Subcutaneous abdominal adipose tissue (tissue), 5 donors: ENCODE measurements at regions not wholly inside any gene's neighbourhood (a gene's known extent, or its start where the extent isn't known, plus 50 kb on each side); places are given as distances from the start of the nearest gene placed in this dataset.
"Not testable (repeated sequence)": the region's sequence is repeated elsewhere in the genome, so short reads cannot be mapped to it uniquely, and the experiment has no call there.

Experiments used
- H3K27ac ChIP-seq: one replicate; pipeline ENCODE4 v1.7.0; 2013; ENCODE audit warnings: low read depth, mild to moderate bottlenecking, inconsistent platforms, low read length, moderate library complexity
- H3K27me3 ChIP-seq, 5 donors: one replicate each; pipeline ENCODE4 v1.7.0; 2013; ENCODE audit warnings: low read length in 5 of 5, inconsistent platforms in 1 of 5; ENCODE audit not compliant: control insufficient read depth in 5 of 5, insufficient read depth in 4 of 5
- H3K36me3 ChIP-seq, 5 donors: one replicate each; pipeline ENCODE4 v1.7.0; 2013; ENCODE audit warnings: low read length in 5 of 5; ENCODE audit not compliant: control insufficient read depth in 5 of 5, insufficient read depth in 5 of 5
- H3K4me1 ChIP-seq, 5 donors: one replicate each; pipeline ENCODE4 v1.7.0; 2013; ENCODE audit warnings: low read length in 5 of 5, mild to moderate bottlenecking in 3 of 5, moderate library complexity in 1 of 5; ENCODE audit not compliant: control insufficient read depth in 5 of 5, insufficient read depth in 5 of 5
- H3K4me3 ChIP-seq, 5 donors: one replicate each; pipeline ENCODE4 v1.7.0; 2013; ENCODE audit warnings: low read length in 5 of 5, low read depth in 1 of 5
- H3K9ac ChIP-seq, 5 donors: one replicate each; pipeline ENCODE4 v1.7.0; 2013; ENCODE audit warnings: low read length in 5 of 5, mild to moderate bottlenecking in 4 of 5, moderate library complexity in 3 of 5
- H3K9me3 ChIP-seq, 5 donors: one replicate each; pipeline ENCODE4 v1.7.0; 2013; ENCODE audit warnings: low read length in 5 of 5; ENCODE audit not compliant: control insufficient read depth in 5 of 5
- donor health status: healthy.
- donor health status: healthy.
- donor health status: healthy.
- donor health status: healthy.
- donor health status: healthy.

DNA sequence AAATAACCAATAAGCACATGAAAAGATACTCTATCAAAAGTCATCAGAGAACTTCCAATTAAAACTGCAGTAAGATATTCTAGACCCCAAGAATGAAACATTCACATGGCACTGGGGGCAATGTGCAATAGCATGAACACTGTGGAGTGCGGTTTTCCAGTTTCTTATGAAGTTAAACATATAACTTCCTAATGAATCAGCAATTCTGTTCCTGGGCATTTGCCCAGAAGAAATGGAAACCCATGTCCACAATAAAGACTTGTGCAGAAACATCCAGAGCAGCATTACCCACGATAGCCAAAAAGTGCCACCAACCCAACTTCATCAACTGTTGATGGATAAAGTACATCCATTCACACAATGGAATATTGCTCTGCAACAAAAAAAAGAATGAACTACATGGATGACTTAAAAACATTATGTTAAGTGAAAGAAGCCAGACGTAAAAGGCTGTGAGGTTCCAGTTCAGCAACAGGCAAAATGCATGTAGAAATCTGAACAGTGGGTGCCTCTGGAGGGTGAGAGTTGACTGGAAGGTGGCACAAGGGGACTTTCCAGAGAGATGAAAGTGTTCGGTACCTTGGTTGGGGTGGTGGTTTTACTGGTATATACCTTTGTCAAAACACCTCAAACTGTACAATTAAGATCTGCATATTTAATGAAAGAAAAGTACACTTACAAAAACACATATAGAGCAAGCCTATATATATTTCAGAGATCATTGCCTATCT lies 207.2 kb upstream of the ECI2 start:
- Histone ChIP-seq H3K4me3 (no peak overlapping the region), H3K9ac (no peak overlapping the region), H3K4me1 (no peaks in the 10 kb centered on the region), H3K27ac (no peak overlapping the region), H3K27me3 (no peaks in the 10 kb centered on the region), H3K36me3 (no peaks in the 10 kb centered on the region), H3K9me3 (no peaks in the 10 kb centered on the region)

DNA sequence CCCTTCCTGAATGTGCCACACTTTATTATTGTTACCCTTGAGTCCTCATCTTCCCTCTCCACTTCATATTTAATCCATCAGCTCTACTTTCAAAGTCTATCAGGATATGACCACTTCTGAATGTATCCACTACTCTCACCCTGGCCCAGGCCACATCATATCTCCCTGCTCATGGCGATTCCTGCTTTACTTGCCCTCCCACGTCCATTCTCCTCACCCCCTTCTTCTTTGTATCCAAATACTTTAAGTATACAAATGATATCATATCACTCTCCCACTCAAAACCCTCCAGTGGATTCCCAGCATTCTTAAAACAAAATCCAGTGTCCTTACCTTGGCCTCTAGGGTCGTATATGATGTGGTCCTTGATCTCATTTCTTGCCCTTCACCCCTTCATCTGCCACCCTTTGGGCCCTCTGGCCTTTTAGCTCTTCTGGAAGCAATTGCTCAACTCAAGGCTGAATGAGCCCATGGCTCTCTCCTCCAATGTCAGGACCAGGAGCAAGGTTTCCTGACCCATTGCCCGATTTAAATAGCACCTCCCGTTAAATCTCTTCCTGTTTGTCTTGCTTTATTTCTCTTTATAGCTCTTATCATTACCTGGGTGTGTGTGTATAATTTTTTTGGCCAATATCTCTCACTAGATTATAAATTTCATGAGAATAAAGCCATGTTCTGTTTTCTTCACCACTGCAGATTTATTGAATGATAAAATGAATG lies 205.9 kb upstream of the ECI2 start:
- no peaks in the 10 kb centered on the region for H3K4me1 ChIP-seq
- H3K27ac ChIP-seq: no peak overlapping the region
- H3K27me3 ChIP-seq: no peaks in the 10 kb centered on the region
- H3K9me3 ChIP-seq: no peaks in the 10 kb centered on the region
- no peak overlapping the region for H3K4me3 ChIP-seq
- H3K36me3 ChIP-seq: no peaks in the 10 kb centered on the region
- no peak overlapping the region for H3K9ac ChIP-seq

DNA sequence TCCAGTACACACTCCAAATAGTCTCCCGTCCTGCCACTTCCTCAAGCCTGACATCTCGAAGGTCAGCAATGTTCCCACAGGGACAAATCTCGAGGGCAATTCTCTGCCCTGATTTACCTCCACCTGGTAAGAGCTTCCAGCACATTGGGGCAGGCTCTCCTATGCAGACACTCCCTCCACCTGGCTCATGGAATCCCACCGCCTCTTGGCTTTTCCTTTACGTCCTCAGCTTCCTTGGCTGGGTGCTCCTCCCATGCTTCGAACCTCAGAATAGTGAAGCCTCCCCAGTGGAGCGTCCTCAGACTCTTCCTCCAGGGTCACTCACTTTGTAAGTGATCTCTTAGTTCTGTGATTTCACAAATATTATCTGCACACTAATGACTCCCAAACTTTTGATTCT lies 205.2 kb upstream of the ECI2 start:
- Histone ChIP-seq H3K9ac (no peak overlapping the region), H3K27me3 (no peaks in the 10 kb centered on the region), H3K4me3 (no peak overlapping the region), H3K9me3 (no peaks in the 10 kb centered on the region), H3K4me1 (no peaks in the 10 kb centered on the region), H3K27ac (no peak overlapping the region), H3K36me3 (no peaks in the 10 kb centered on the region)

DNA sequence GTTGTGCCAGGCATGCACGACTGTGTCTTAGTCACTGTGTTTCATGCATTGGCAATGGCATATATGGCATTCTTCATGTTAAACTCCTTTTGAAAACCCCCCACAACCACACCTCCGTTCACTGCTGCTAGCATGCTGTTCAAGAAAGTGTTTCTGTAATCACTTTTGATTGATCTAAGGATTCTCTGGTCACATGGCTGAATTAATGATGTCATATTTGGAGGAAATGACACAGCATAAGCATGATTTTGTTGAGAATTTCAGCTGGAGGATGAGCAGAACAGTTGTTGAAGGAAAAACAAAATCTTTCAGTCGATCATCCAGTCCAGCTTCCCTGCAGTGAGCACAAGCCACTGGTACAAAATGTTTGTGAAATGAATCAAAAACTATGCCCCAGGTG lies 203.5 kb upstream of the ECI2 start:
- H3K36me3 ChIP-seq: no peaks in the 10 kb centered on the region
- H3K9me3 ChIP-seq: no peaks in the 10 kb centered on the region
- H3K27me3 ChIP-seq: no peaks in the 10 kb centered on the region
- H3K27ac ChIP-seq: no peak overlapping the region
- H3K4me3 ChIP-seq: no peak overlapping the region
- H3K9ac ChIP-seq: no peak overlapping the region
- no peaks in the 10 kb centered on the region for H3K4me1 ChIP-seq

DNA sequence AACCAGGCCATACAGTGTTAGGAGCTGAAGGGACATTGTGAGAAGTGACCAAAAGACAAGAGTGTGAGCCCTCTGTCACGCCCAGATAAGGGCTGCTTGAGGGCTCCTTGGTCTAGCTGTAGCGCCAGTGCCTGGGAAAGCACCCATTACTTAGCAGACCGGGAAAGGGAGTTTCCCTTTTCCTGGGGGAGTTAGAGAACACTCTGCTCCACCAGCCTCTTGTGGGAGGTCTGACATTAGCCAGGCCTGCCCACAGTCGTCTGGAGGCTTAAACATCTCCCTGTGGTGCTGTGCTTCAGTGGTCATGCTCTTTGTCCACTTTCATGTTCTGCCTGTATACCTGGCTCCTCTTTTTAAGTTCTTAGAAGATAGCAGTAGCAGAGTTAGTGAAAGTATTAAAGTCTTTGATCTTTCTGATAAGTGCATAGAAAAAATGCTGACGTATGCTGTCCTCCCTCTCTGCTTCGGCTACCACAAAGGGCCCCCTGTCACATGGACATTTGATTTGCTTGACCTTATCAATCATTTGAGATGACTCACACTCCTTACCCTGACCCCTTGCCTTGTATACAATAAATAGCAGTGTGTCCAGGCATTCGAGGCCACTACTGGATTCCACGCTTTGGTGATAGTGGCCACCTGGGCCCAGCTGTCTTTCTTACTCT lies 201.5 kb upstream of the ECI2 start:
- no peak overlapping the region for H3K27ac ChIP-seq
- H3K4me1 ChIP-seq: no peaks in the 10 kb centered on the region
- no peaks in the 10 kb centered on the region for H3K27me3 ChIP-seq
- H3K36me3 ChIP-seq: no peaks in the 10 kb centered on the region
- H3K9ac ChIP-seq: no peak overlapping the region
- H3K4me3 ChIP-seq: no peak overlapping the region
- H3K9me3 ChIP-seq: no peaks in the 10 kb centered on the region

DNA sequence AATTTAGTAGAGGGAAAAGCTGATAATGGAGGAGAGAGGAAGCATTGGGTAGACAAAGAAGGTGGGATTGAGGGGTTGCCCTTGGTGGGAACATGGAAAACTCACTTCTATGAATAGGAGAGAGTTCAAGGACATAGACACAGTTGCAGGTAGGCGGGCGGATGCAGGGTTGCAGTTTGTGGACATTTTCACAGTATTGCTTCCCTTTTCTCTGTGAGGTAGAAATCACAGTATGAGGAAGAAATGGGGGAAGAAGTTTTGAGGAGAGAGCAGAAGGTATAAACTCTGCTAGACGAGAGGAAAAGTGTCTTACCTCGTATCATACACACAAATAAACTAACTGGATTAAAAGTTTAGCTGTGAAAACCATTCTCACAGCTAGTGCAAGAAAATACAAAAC lies 200.7 kb upstream of the ECI2 start:
- no peak overlapping the region for H3K4me3 ChIP-seq
- H3K27ac ChIP-seq: no peak overlapping the region
- H3K9ac ChIP-seq: no peak overlapping the region
- no peaks in the 10 kb centered on the region for H3K4me1 ChIP-seq
- no peaks in the 10 kb centered on the region for H3K9me3 ChIP-seq
- no peaks in the 10 kb centered on the region for H3K27me3 ChIP-seq
- H3K36me3 ChIP-seq: no peaks in the 10 kb centered on the region

DNA sequence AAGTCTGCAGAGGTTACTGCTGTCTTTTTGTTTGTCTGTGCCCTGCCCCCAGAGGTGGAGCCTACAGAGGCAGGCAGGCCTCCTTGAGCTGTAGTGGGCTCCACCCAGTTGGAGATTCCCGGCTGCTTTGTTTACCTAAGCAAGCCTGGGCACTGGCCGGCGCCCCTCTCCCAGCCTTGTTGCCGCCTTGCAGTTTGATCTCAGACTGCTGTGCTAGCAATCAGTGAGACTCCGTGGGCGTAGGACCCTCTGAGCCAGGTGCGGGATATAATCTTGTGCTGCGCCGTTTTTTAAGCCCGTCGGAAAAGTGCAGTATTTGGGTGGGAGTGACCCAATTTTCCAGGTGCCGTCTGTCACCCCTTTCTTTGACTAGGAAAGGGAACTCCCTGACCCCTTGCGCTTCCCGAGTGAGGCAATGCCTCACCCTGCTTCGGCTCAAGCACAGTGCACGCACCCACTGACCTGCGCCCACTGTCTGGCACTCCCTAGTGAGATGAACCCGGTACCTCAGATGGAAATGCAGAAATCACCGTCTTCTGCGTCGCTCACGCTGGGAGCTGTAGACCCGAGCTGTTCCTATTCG lies 198.9 kb upstream of the ECI2 start:
- H3K9me3 ChIP-seq, H3K36me3 ChIP-seq, H3K4me3 ChIP-seq, H3K4me1 ChIP-seq, H3K27ac ChIP-seq, H3K9ac ChIP-seq, H3K27me3 ChIP-seq: not testable (repeated sequence)

DNA sequence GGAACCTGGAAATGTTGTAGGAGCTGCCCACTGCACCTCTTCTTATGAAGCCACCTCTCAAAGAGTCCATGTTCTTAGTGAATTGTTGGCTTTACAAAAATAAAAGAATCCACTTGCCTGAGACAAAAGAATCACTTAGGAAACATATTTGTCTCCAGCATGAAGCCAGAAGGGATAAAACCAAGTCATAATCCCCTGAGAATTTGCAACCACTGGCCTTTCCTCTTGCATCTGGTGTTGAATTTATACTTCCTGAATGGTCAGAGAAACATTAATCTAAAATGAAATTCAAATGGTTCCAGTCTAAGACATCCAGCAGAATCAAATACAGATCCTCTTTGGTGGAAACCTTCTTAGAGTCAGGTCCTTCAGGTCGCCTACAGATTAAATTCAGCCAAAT lies 192.5 kb upstream of the ECI2 start:
- no peaks in the 10 kb centered on the region for H3K27me3 ChIP-seq
- no peak overlapping the region for H3K4me3 ChIP-seq
- H3K27ac ChIP-seq: no peak overlapping the region
- H3K36me3 ChIP-seq: no peaks in the 10 kb centered on the region
- H3K9me3 ChIP-seq: peaks cover 0 to 3% (median 0%) of the 10 kb centered on the region in 5 donors
- no peak overlapping the region for H3K9ac ChIP-seq
- H3K4me1 ChIP-seq: peaks cover 0 to 6% (median 0%) of the 10 kb centered on the region in 5 donors

DNA sequence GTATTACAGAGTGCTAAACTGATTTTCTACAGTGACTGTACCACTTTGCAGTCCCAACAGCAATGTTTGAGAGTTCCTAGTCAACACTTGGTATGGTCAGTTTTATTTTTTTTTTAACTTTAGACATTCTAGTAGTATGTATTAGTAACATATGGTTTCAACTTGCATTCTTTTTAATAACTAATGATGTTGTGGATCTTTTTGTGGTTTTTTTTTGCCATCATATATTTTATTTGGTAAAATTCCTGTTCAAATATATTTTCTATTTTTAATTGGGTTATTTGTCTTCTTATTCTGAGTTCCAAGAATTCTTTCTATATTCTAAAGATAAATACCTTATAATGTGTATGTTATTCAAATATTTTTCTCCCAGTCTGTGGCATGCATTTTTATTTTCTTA lies 189.4 kb upstream of the ECI2 start:
- Histone ChIP-seq H3K27me3 (no peaks in the 10 kb centered on the region), H3K4me1 (peaks cover 6 to 24% (median 9%) of the 10 kb centered on the region in 5 donors), H3K36me3 (no peaks in the 10 kb centered on the region), H3K9ac (no peak overlapping the region), H3K4me3 (no peak overlapping the region), H3K27ac (no peak overlapping the region), H3K9me3 (peaks cover 0 to 3% (median 0%) of the 10 kb centered on the region in 5 donors)

DNA sequence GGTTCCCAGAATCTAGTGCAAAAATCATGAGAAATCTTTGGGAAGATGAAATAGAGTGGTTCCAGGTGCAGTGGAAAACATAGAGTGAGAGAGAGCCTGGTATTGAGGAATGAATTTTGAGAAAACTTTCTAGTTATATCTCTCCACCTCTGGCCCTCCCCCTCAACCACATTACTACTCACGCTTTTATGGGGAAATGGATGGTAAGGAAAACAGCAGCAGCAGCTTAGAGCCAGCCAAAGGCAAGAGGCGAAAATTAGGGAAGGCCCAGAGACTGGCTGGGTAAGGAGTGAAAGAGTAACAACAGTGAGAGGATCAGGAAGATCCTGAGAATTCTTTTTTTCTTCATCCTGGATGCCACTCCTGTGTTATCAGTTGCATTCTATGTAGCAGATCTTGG lies 187.9 kb upstream of the ECI2 start:
- H3K36me3 ChIP-seq: no peaks in the 10 kb centered on the region
- H3K27ac ChIP-seq: no peak overlapping the region
- H3K4me3 ChIP-seq: no peak overlapping the region
- no peak overlapping the region for H3K9ac ChIP-seq
- no peaks in the 10 kb centered on the region for H3K27me3 ChIP-seq
- peaks cover 7 to 31% (median 17%) of the 10 kb centered on the region in 5 donors for H3K4me1 ChIP-seq
- H3K9me3 ChIP-seq: peaks cover 0 to 3% (median 0%) of the 10 kb centered on the region in 5 donors
